Skin epidermis (tissue), 12 donors: ENCODE measurements at regions not wholly inside any gene's neighbourhood (a gene's known extent, or its start where the extent isn't known, plus 50 kb on each side); places are given as distances from the start of the nearest gene placed in this dataset.

Source experiments
- H3K27ac ChIP-seq, 21 experiments: fragments of 200-600 bp; sonication (generic) in 11 of 21; one replicate each; pipeline ENCODE4 v1.5.0; 2020; ENCODE audit warnings: mild to moderate bottlenecking in 3 of 21, inconsistent platforms in 2 of 21, moderate library complexity in 2 of 21
- H3K4me3 ChIP-seq, 7 experiments: fragments of 200-600 bp; sonication (generic) in 2 of 7; one replicate each; pipeline ENCODE4 v1.5.0; 2020; ENCODE audit warnings: inconsistent platforms in 2 of 7, mild to moderate bottlenecking in 2 of 7, moderate library complexity in 1 of 7

DNA sequence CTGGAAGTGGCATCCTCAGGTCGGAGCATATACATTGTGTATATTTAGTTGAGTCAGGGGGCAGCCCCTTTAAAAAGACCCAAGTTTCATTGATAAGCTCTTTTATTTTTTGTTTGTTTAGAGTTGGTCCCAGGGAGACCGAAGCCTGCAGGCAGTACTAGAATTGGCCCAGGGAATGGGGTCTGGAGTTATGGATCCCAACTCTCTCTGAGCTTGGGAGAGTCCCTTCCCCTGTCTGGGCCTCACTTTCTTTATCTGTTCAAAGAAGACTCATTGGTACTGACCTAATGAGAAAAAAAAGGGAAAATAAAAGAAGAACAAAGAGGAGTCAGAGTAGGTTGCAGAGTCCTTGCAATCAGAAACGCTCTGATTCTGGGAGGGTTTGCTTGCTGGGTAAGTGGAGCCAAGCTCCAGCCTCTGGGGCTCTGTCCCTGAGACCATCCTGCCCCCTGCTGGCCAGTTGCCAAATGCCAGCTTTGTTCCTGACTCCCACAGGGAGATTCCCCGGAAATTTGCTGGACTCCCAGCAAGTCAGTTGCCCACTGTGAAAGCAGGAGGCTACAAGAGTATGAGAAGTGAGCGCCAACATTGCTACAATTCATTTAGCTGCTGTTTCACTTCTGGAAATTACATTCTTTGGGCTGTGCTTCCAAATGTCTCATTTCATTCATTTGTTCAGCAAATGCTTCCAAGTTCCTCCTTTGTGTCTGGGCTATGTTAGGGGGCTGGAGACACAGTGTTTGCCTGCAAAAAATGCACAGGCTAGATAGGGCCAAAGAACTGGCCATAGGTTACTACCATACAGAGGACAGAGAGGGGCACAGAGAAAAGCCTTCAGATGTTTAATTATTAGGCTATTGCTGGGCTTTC lies 156.2 kb downstream of the MELK start:
- H3K4me3 ChIP-seq: no peak overlapping the region
- H3K27ac ChIP-seq: no peak overlapping the region

DNA sequence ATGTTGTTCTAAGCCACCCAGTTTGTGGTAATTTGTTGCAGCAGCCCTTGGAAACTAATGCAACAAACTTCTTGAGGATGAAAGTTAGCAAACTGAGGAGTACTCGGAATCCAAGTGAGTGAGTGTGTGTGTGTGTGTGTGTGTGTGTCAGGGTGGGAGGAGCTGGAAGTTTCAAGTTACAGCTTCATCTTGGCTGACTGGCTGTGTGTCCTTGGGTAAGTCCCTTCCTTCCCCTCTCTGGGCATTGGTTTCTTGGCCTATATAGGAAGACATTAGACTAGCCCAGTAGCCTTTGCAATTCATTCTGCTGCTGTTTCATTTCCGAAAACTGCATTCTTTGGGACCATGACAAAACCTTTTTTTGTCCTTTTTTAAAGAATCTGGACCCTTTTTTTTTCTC lies 157.2 kb downstream of the MELK start:
- Histone ChIP-seq H3K27ac (no peak overlapping the region), H3K4me3 (no peak overlapping the region)

DNA sequence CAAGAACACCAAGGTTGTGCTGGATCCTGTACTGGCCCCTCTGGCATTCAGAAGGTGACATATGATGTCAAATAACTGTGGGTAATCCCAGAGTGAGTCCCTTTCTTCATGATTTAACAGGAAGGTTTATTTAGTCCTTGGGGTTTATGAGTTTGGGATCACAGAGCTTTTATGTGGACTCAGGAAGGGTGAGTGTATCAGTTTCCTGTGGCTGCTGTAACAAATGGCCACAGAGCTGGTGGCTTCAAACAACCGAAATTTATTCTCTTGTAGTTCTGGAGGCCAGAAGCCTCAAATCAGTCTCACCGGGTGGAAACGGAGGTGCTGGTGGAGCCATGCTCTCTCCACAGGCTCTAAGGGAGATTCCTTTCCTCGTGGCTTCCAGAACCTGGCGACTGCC lies 157.7 kb downstream of the MELK start:
- Histone ChIP-seq H3K4me3 (no peak overlapping the region), H3K27ac (no peak overlapping the region)

DNA sequence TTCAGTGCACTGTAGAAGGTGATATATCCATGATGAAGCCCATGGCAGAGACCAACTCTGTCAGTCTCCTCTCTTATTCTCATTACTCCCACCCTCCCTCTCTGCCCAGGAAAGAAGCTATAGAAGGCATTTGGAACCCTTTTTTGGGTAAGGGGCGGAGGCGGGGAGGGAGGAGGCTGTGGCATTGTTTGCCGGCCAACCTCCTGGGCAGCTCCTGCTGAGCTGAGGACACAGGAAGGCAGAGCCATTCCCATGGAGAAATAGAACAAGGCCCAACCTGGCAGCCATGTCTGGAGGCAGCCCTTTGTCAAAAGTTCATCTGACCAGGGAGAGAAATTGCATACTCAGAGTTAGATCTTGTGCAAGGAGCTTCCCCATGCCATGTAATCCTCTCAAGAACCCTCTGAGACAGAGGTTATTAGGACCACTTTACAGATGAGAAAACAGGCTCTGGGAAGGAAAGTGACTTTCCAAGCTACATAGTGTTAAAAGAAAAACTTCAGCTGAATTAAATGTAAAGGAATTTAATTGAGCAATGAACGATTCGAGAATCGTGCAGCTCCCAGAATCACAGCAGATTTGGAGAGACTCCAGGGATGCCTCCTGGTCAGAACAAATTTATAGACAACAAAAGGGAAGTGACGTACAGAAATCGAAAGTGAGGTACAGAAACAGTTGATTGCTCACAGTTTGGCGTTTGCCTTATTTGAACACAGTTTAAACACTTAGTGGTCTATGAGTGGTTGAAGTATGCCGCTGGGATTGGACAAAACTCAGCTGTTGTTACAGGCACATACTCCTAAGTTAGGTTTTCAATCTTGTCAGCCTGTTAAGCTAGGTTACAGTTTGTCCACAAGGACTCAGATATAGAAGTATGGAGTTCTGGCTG lies 158.6 kb downstream of the MELK start:
- no peak overlapping the region for H3K27ac ChIP-seq
- no peak overlapping the region for H3K4me3 ChIP-seq

DNA sequence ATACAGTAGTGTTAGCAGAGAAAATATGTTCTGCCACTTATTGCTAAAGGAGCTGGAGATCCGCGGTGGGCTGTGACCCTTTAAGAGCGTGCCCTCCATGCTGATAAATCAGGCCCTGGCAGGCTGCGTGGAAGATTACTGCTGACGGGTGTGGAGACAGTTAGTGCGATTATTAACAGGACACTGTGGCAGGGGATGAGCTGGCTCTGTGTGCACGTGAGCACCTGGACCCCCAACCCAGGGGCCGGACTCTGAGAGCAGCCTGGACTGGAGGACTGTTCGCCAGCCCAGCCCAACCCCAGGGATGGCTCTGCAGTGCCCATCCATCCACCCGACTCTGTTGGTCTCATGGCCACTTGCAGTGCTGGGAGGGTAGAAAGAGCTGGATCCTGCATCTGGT lies 162.0 kb downstream of the MELK start:
- no peak overlapping the region for H3K4me3 ChIP-seq
- H3K27ac ChIP-seq: no peak overlapping the region

DNA sequence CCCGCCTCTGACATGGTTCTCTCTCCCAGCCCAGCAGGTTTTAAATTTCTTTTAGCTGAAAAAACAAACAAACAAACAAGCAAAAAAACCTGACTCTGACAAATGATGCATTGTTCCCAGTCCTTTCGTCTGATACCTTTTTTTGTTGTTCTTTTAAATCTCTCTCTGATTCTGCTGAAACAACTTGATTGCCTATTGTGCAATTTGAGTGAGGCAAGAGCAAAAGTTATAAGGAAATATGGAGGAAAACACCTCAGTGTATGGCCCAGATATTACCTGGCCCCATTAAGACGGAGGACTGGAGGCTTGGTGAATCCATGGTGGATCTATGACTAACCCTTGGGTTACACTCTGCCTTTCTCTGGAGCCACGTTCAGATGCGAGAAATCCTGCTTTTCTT lies 164.0 kb downstream of the MELK start:
- Histone ChIP-seq H3K27ac (no peak overlapping the region), H3K4me3 (no peak overlapping the region)

DNA sequence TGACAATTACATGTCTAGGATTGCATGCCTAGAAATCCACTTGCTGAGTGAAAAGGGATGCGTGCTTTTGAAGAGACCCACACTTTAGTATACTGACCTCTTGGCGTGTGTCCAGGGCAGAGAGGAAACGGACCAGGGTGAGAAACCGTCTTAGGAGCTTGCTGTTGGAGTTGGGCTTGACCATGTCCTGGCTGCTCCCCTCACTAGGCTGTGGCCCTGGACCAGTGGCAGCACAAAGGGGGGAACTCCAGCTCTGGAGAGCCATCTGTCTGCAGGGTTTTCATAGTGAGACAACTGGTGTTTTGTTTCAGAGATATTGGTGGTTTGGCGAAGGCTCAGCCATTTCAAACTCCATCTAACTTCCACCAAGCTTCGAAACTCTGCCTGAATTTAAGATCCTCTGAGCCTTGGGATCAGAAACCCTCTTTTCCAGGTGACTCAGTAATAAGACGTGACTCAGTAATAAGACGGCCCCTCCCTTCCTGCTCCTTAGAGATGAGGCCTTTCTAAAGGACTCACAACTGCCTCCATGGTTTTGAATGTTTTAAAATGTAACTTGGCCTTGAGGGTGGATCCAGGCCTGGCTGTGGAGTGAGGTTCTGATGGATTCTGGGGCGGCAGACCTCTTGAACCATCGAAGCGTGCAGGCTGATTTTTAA lies 165.8 kb downstream of the MELK start:
- H3K27ac ChIP-seq: no peak overlapping the region
- H3K4me3 ChIP-seq: no peak overlapping the region

DNA sequence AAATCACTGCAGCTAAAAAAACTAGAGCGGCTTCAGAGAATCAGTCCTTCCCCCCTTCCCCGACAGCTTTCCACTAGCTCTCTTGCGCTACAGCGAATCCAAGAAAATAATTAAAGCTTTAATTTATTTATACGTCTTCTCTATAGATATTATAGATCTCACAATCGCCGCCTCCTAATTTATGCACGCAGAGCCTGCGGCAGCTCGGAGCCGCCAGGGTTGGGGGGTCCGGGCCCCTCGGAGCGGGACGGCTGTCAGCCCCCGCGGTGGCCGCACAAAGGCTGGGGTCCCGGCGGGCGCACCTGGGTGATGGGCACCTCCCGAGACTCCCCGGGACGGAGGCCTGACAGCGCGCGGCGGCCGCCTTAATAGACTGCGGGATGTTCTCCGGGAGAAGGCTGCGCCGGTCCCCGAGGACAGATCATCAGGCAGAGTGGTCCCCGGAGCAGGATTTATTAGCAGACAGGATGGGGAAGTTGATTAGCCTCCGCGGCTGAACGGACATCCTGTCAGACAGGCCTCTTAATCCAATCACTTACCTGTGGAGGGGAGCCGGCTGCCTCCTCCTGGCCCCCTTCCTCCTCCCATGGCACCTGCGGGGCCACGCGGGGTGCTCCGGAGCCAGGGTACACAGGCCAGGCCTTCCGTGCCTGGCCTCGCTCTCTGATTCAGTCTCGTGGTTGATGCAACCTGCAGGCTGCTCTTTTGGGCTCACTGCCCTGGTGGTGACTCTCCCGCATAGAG lies 166.8 kb downstream of the MELK start:
- H3K4me3 ChIP-seq: no peak overlapping the region
- H3K27ac ChIP-seq: no peak overlapping the region

DNA sequence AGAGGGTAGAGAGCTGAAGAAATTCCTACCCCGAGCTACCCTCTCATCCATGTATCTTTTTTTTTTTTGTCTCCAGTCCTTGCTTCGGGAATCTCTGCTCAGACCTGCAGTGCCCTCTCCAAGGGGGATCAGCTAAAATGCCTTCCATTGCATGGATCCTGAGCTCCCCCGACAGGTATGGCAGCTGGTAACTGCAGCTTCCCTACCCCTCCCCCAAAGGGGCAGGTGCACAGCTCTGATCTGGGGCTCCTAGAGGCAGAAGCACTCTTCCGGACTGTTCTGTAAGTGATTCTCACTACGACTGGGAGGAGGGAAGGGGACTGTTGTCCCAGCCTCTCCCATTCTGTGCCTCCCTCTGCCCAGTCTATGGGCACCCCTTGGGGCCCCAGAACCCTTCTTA lies 169.6 kb downstream of the MELK start:
- Histone ChIP-seq H3K27ac (no peak overlapping the region), H3K4me3 (no peak overlapping the region)

DNA sequence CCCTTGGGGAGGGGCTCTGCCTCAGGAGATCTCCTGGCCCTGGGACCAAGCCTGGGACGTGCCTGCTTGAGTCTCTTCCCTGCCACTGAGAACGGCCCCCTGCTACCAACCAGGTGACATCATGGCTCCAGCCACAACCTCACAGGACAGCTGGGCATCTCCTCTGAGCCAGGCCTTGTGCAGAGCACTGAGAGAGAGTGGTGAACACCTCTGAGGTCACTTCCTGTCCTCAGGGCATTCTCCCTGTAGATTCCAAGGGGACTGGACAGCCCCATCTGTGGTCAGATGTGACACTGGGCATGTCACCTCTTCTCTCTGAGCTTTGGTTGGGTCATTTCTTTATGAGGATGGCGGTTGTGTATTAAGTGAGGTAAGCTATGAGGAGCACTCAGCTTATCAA lies 172.0 kb downstream of the MELK start:
- Histone ChIP-seq H3K4me3 (no peak overlapping the region), H3K27ac (no peak overlapping the region)

DNA sequence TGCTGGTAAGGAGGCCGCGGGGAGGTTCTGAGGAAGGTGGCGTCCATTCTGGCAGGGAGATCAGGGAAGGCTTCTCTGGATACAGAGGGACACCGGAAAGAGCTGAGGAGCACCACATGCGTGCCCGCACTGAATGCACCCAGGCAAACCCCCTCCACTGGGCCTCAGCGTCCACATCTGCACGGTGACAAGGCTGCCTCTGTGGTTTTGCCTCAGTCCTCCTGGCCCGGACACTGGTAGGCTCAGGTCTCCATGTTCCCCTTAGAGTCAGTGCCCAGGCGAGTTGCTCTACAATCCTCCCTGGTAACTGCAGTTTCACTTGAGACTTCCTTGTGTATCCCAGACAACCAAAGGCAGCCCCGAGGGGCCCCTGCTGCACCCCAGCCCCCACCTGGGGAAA lies 173.3 kb downstream of the MELK start:
- H3K4me3 ChIP-seq: no peak overlapping the region
- H3K27ac ChIP-seq: no peak overlapping the region

DNA sequence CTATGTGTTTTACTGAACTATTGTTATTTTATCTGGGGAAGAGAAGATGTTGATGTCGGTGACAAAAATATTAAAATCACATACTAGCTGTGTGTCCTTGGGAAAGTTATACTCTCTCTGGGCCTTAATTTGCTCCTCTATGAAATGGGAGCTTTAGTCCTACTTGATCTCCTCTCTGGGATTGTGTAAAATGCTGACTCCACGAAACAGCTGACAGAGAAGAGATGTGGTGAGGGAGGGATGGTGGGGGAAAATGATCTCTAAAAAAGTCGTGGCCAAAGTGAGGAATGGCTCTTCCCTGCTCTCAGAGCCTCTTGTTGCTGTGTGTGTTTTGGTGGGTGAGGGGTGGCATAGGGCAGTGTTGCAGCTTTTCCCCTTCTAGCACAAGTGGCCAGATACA lies 173.7 kb downstream of the MELK start:
- H3K4me3 ChIP-seq: no peak overlapping the region

DNA sequence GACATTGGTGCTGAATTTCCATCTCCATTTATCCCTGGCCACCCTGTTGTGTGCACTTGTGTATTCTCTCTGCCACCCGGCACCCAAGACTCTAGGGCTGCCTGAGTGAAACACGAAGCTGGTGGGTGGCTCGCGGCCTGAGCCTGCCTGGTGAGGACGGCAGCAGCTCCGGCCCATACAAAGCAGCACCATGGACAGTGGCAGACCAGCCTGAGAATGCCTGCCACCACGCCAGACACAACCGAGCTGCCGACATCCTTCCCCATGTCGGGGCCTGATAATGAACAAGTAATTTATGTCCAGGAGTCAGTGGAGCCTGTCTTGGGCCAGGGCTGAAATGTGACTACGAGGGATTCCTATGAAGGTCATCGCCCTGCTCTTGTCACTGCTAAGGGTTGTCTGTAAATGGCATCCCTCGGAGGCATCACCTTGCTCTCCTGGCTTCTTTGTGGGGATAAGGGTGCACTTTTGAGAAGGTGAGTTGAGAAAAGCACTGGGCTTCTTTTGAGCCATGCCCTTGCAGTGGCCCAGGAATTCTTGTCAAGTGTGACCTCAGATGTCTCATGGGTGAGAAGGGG lies 175.7 kb downstream of the MELK start:
- Histone ChIP-seq H3K27ac (no peak overlapping the region), H3K4me3 (no peak overlapping the region)

More for the DNA sequence above, 173.7 kb downstream of the MELK start:
- H3K27ac ChIP-seq: no peak overlapping the region

DNA sequence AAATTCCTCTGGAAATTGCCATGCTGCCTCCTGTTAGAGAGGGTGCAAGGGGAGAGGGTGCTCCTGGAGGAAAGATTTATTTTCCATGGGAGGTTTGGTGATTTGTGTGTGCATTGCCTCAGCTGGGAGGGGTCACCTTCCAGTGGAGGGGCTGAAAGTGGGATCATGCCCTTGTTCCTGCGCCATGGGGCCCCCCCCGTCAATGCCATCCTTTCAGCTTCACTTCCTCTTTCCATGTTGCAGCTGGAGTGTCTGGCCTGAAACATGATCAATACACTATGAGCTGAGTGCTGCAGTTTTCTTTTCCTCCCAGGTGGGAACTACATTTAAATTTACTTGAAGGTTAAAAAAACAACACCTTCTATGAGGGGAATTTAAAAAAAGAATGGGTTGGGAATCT lies 176.8 kb downstream of the MELK start:
- Histone ChIP-seq H3K27ac (no peak overlapping the region), H3K4me3 (no peak overlapping the region)

DNA sequence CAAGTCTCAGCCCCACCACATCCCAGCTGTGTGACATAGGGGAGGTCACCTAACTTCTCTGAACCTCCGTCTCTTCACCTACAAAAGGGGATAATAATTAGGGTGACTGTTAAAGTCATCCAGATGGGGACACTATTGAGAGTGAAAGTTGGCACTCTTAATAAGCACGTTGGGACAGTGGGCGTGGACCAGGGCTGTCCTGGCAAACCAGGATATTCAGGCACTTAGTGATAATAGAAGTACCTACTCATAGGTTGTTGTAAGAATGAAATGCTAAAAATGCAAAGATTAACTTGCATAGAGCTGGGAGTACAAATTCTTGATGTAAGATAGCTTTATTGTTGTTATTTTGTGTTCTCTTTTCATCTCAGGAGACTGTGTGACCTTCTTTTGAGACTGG lies 177.9 kb downstream of the MELK start:
- Histone ChIP-seq H3K27ac (no peak overlapping the region), H3K4me3 (no peak overlapping the region)

DNA sequence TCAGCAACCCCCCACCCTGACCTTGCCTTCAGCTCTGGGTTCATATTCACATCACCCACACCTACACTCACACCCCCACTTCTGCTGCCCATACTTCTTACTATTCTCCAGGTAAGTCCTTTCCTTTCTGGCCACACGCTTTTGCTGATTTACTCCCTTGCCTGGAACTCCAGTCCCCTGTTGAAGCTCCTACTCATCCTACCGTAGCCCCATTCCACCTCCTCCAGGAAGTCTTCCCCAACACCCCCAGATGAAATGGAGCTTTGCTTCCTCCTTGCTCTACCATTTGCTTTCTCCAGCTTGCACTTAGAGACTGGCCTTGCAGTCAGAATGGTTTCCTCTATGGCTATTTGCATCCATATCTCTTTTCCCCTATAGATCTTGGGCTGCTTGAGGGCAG lies 182.3 kb downstream of the MELK start:
- H3K27ac ChIP-seq: no peak overlapping the region
- H3K4me3 ChIP-seq: no peak overlapping the region

DNA sequence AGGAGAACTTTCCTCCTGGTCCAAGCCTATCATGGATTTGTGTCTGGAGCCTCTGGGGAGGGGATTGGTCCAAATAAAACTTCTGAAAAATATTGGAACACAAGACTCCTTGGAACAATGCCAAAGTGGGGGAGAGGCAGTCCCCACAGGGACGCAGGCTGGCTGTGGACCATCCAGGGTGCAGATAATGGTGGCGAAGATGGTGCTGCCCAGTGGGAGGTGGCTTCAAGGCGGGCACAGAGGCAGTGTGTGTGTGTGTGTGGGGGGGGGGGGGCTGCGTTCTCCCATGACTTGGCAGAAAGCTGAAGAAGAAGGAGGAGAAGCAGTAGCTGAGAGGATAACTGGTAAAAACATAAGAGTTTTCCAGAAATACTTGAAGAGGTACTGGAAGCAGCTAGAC lies 186.4 kb downstream of the MELK start:
- H3K27ac ChIP-seq: no peak overlapping the region
- H3K4me3 ChIP-seq: no peak overlapping the region

DNA sequence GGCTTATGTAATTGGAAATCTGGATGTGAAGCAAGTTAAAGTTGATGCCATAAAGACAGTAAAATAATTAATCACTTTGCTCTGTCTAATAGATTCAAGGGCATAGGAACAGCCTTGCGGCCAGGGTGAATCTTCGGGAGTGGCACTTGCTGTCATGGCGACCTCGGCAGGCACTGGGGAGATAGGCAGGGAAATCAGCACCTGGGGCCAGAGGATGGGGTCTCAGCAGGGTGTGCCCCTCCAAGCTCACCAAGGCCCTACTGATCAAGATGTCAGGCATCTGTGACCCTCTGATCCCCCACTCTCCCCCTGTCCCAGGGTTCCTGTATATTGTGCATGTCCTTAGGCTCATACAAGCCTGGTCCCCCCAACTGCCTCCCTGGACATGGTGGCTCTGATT lies 187.3 kb downstream of the MELK start:
- H3K27ac ChIP-seq: no peak overlapping the region
- H3K4me3 ChIP-seq: no peak overlapping the region

DNA sequence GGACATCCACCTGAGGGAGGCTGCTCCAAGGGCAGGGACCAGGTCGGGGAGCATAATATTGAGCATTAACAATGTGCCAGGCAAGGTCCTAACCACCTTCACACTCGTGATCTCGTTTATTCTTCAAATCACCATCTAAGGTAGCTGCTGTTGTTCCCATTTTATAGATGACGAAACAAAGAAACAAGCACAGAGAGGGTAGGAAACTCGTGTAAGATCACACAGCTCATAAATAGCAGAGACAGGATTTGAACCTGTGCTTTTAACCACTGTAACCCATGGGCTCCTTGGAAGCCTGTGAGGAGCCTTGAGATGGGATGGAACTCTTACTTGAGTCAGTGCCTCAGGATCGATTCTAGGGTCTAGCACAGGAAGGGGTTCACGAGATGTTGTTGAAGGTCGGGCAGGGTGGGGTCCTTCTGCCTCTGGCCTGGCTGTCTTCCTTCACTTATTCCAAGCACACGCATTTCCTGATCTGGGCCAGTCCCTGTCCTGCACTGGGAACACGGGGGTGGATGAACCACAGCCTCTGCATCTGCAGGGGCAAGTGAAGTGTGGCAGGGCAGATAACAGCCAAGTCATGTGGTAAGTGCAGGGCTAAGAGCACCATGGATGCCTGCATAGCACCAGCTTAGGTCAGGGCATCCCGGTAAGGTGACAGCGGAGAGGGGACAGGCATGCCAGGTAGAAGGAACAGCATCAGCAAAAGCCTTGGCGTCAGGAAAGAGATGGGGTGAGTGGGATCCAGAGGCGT lies 188.1 kb downstream of the MELK start:
- Histone ChIP-seq H3K27ac (no peak overlapping the region), H3K4me3 (no peak overlapping the region)
